GM20000 (cell line): ENCODE measurements at regions not wholly inside any gene's neighbourhood (a gene's known extent, or its start where the extent isn't known, plus 50 kb on each side); places are given as distances from the start of the nearest gene placed in this dataset.

Experiments used
- DNase-seq: peaks from one replicate; pipeline ENCODE4 v3.0.0; 2012; ENCODE audit warnings: low spot score
- CTCF ChIP-seq: IDR thresholded peaks from 2 replicates; pipeline ENCODE4 v1.5.1; 2012; ENCODE audit warnings: mild to moderate bottlenecking, control low read depth; ENCODE audit errors: extremely low read depth, missing control alignments

GRCh38 chr5:62702126-62702525 is 123.5 kb downstream of the LRRC70 start:
- no peak for DNase-seq
- TF ChIP-seq CTCF: no peak

DNA sequence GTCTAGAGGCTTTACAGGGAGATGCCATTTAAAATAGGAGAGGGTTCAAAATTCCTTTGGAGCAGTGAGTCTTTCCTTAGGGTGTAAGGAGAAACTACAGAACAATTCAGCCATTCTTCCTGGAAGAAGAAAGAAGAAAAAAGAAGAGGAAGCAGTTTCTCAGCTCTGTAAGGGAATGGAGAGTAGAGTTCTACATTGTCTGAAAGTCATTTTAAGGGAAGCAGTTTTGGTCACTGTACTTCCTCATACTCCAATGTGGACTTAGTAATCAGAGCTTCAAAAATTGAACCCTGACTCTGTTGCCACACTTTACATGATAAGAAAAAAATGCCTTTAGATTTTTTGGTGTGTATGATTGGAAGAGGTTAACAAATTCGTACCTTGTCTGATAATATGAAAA is 122.4 kb downstream of the LRRC70 start:
- no peak for DNase-seq
- no peak for TF ChIP-seq CTCF

GRCh38 chr5:62698756-62699155 is 120.1 kb downstream of the LRRC70 start:
- TF ChIP-seq CTCF: no peak
- no peak for DNase-seq

DNA sequence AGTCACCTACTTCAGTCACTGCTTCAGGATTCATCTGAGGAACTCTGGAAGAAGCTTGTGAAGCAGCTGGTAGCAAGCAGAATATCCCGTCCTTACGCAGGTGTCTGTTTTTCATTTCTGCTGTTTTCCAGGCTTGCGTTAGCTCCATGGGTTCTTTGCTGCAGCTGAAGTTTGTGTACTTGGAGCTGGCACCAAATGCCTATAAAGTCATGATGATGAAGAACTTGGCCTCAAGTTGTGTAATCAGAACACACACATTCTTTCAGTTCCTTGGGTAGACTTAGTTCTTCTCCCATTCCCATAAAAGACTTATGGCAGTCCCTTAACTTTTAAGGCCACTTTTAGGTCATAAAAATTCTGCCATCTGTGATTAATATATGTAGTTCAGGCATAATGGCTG is 116.7 kb downstream of the LRRC70 start:
- TF ChIP-seq CTCF: no peak
- DNase-seq: no peak

- TF ChIP-seq CTCF: no peak
- no peak for DNase-seq
Observed at GRCh38 chr5:62692946-62693713, 114.5 kb downstream of the LRRC70 start.

DNA sequence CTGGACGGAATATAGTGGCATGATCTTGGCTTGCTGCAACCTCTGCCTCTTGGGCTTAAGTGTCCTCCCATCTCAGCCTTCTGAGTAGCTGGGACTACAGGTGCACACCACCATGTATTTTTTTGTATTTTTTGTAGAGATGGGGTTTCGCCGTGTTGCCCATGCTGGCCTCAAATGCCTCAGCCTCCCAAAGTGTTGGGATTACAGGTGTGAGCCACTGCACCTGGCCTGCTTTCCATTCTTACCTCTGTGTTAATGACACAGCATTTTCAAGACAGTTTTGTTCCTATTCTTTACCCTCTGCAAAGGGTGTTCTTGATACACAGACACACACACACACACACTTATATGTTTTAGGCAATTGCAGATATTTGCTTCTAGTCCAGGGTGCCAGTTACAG is 113.3 kb downstream of the LRRC70 start:
- DNase-seq: no peak
- no peak for TF ChIP-seq CTCF

GRCh38 chr5:62690421-62690820 is 111.8 kb downstream of the LRRC70 start:
- DNase-seq: no peak
- no peak for TF ChIP-seq CTCF
